HG03521 (cell line): ENCODE measurements at regions not wholly inside any gene's neighbourhood (a gene's known extent, or its start where the extent isn't known, plus 50 kb on each side); places are given as distances from the start of the nearest gene placed in this dataset.

Experiments used
- ATAC-seq: cut with Tn5 transposase; IDR thresholded peaks from one replicate; pipeline ENCODE4 v1.9.1; 2021; ENCODE audit warnings: mild to moderate bottlenecking, moderate library complexity; ENCODE audit not compliant: unreplicated experiment

DNA sequence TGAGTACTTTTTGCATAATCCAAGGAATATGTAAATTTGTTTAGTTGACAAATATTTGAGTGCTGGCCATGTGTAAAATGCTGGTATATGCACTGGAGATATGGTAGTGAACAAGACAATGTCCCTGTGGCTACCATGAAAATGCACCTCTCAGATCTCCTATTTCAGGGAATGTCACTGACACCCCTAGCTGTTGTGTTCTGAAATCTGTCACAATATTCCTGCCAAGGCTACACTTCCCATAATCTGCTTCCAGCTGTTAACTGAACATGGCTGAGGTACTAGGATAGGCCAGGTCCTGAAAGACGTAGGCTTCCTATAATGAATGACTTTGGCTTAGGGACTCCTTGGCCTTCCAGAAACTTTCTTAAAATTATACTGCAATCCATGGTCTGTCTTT is 197.8 kb downstream of the ZNF648 start:
- ATAC-seq, result no peak

DNA sequence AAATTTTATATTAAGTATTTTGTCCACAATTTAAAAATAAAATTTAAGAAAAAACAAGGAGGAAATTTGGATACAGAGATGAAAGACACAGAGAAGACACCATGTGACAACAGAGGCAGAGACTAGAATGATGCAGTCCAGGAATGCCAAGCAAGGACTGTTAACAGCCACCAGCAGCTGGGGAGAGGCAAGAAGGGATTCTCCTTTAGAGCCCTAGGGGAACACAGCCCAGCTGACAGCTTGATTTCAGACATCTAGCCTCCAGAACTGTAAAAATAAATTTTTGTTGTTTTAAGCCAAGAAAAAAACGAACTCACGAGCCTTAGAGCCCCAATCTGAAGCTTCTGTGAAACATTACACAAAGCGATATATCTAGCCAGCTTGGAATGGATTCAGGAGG is 198.5 kb downstream of the ZNF648 start:
- ATAC-seq, result no peak

GRCh38 chr1:181858135-181858534 is 203.4 kb downstream of the ZNF648 start:
- ATAC-seq, result no peak
